GF-D8 (cell line): ENCODE measurements at regions not wholly inside any gene's neighbourhood (a gene's known extent, or its start where the extent isn't known, plus 50 kb on each side); places are given as distances from the start of the nearest gene placed in this dataset.
A peak's percentile ranks its signal among the peaks of the same experiment; 100 is the strongest.
"Not testable (repeated sequence)": the region's sequence is repeated elsewhere in the genome, so short reads cannot be mapped to it uniquely, and the experiment has no call there.

Experiments used
- DNase-seq: peaks from one replicate; lab custom pipeline; 2025; lab: John Stamatoyannopoulos, UW

DNA sequence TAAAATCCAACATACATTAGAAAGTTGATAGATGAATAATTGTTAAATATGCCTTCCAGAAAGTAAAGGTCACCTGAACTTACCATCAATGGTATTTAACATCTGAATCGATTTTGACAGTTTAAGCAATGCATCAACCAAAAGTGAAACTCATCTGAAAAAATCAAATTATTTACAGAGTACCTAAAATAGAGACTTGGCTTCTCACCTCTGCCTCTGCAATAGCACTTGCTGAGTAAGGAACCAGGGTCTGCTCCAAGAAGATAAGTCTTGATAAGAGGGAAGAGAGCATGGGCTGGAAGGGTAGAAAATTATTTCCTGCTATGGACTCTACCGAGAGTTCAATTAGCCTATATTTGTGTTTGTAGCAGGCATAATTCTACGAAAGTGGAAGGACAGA, 868.3 kb downstream of the STIM2 start:
- DNase-seq = no peak

- DNase-seq = no peak
These were observed 882.2 kb downstream of the STIM2 start for GRCh38 chr4:27742816-27743215.

- no peak for DNase-seq
These were observed 899.3 kb downstream of the STIM2 start for GRCh38 chr4:27759611-27760575.

GRCh38 chr4:27763830-27764525, 903.3 kb downstream of the STIM2 start:
- DNase-seq = no peak

DNA sequence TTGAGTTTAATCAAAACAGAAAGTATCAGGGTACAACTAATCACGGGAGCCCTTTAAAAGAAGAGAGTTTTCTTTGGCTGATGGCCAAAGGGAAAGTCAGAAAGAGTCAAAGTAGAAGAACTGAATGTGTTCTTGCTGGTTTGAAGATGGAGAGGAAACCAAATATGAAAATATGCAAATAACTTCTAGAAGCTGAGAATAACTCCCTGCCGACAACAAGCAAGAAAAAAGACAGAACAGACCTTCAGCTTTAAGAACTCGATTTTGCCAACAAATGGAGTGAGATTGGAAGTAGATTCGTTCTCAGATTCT, 903.8 kb downstream of the STIM2 start:
- no peak for DNase-seq

DNA sequence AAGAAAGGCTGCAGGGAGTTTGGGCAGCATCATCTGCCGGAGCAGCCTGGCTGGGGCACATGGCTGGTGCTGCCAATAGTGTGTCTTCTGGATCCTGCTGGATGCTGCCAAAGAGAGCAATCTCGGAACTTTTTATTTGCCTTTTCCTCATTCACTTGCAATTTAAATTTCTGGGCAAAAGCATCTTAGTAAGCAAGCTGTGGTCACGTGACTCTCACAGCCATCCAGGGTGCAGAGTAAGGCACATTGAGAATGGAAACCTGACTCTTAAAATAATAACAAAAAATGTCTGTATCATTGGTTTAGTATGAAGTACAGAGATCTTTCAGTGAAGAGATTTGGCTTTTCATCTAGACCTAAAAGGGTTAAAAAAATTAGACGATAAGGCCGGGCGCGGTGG, 910.3 kb downstream of the STIM2 start:
- no peak for DNase-seq

GRCh38 chr4:27775156-27775555, 914.5 kb downstream of the STIM2 start:
- no peak for DNase-seq

- no peak for DNase-seq
These were observed 919.2 kb downstream of the STIM2 start for GRCh38 chr4:27779827-27780226.

- no peak for DNase-seq
These were observed 926.6 kb downstream of the STIM2 start for GRCh38 chr4:27787195-27787594.

DNA sequence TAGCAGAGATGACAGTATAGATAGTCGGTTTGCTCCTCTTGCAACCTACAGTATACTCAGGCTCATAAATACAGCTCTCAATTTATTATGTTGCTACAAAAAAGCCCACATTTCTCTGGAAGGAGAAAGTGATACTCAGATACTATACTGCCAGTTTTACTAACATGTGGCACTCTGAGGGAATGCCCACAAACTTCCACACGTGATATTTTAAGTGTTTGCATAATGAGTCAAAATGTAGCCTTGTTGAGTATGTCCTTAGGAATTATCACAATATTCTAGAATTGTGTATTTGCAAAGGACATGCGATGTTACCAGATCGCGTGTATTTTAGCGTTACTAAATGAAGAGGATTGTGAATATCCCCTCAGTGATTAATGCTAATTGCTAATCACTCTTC, 929.1 kb downstream of the STIM2 start:
- no peak for DNase-seq

DNA sequence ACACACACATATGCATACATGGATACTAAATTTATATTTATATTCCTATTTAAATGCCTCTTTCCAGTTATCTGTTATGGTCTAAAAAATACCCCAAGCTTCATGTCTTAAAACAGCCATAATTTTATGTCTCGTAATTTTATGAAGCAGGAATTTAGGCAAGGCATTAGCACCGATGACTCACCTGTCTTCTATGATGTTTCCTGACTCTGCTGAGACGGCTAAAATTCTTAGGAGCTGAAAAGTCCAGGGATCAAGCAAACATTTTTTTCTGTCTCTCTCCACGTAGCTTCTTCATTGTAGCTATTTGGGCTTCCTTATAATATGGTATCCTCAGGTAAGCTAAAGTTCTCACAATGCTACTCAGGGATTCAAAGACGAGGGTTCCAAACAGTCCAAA, 930.3 kb downstream of the STIM2 start:
- no peak for DNase-seq

DNA sequence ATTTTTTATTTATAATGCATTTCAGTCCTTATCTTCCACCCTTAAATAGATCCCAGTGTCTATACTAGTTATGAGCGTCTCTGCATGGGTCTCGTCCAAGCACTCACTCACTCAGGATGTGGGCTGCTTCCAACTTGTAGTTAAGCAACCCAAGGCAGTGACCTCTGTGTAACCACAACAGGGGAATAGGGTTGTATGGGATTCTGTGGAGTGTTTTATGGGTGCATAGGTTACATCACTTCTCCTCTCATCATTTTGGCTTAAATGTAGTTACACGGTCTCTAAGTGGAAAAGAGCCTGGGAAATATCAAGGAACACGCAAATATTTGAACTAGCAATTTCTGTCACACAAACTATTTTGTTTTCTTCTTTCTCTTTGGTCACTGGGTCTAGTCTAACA, 931.0 kb downstream of the STIM2 start:
- peak; percentile 31 for DNase-seq

DNA sequence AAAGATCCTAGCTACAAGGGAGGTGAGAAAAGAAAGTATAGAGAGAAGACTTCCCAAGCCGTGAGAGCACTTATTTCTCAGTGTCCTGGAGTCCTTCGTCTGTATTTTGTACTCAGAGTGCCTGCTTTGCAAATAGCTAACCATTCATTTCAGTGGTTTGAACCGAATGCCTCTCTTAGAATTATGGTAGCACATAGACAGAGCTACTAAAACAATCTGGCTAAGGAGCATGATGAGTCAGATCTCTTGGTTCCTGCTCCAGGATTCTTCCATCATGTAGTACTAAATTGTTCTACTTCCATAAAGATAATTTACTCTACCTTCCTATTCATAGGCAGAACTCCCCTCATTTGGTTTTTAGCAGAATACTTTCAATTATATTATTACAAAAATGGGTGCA, 946.6 kb downstream of the STIM2 start:
- DNase-seq = no peak

GRCh38 chr4:27811948-27812347, 951.3 kb downstream of the STIM2 start:
- no peak for DNase-seq

GRCh38 chr4:27813226-27813625, 952.6 kb downstream of the STIM2 start:
- not testable (repeated sequence) for DNase-seq

DNA sequence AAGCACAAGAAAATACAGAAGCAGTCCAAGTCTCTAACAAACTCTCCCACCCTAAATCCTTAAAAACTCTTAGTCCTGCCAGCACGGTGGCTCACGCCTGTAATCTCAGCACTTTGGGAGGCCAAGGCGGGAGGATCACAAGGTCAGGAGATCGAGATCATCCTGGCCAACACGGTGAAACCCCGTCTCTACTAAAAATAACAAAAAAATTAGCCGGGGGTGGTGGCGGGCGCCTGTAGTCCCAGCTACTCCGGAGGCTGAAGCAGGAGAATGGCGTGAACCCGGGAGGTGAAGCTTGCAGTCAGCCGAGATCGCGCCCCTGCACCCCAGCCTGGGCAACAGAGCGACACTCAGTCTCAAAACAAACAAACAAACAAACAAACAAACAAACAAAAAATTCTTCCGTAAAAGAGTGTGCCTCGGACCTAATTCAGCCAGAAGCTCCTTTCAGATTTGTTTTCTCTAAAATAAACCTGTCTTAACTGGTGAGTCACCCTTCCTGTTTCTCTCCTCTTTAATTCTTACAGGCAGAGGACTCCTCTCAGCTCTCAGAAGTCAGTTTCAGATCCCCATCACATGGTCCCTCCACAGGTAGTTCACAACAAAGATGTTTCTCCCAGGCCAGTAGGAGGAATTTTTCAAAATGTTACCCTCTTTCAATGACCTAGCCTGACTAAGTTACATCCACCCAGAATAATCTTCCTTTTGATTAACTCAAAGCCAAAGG, 953.2 kb downstream of the STIM2 start:
- not testable (repeated sequence) for DNase-seq

DNA sequence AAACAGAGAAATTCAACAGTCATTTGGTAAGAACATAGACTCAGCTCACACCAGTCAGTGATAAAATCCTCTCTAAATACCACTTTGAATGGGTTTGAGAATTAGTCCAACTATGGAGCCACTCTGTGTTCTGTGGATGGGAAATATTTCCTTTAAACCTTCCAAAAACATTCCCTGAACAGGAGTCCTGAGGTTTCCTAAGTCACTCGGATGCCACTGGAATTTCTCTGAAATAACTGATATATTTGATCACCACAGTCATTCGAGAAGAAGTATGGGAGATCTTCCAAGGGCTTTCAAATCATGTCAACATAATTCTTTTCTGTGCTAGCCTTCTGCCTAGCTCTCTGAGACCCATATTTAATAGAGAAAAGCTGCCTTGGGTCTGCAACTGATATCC, 958.6 kb downstream of the STIM2 start:
- no peak for DNase-seq

GRCh38 chr4:27828843-27829242, 968.2 kb downstream of the STIM2 start:
- no peak for DNase-seq

GRCh38 chr4:27830251-27830650, 969.6 kb downstream of the STIM2 start:
- no peak for DNase-seq

GRCh38 chr4:27835851-27836250, 975.2 kb downstream of the STIM2 start:
- no peak for DNase-seq

GRCh38 chr4:27836523-27836922, 975.9 kb downstream of the STIM2 start:
- no peak for DNase-seq

GRCh38 chr4:27843776-27844175, 983.1 kb downstream of the STIM2 start:
- DNase-seq = no peak

DNA sequence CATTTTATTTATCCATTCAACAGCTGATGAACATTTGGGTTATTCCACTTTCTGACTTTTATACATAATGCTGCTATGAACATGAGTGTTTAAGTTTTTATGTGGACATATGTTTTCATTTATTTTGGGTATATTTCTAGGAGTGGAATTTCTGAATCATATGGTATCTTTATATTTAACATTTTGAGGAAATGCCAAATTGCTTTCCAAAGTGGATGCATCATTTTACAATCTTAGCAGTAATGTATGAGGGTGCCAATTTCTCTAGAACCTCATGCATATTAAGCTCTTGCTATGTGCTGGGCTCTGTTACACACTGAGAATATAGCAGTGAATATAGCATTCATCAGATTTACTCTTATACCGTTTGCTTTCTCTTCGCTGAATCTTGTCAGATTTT, 983.7 kb downstream of the STIM2 start:
- no peak for DNase-seq
